ENCODE measurements at regions not wholly inside any gene's neighbourhood (a gene's known extent, or its start where the extent isn't known, plus 50 kb on each side); places are given as distances from the start of the nearest gene placed in this dataset.

- TF ChIP-seq CTCF (conservative IDR thresholded peaks at IDR 0.05) (no peak), ZFX (IDR thresholded peaks at IDR 0.05) (no peak)
Observed at GRCh38 chr6:18586133-18586532, 199.0 kb downstream of the RNF144B start.
